ENCODE measurements at regions not wholly inside any gene's neighbourhood (a gene's known extent, or its start where the extent isn't known, plus 50 kb on each side); places are given as distances from the start of the nearest gene placed in this dataset.

DNA sequence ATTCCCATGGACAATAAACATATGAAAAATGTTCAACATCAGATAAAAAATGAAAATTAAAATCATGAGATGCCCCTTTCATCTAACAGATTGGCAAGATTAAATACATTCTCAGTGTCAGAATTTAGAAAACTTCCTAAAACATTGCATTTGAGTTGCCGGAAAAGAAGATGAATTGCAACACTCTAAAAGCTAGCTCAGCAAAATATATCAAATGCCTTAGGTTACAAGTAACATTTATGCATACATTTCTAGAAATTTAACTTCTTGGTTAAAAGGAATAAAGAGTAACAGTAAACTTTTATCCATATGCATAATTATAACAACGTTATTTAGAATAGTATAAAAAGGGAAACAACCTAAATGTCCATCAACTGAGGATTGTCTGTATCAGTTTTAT lies 239.0 kb downstream of the PMP22 start:
- Histone ChIP-seq H3K4me3 (ENCODE audit: low read length) (no peak overlapping the region), H3K9ac (ENCODE audit: low read length) (no peak overlapping the region), H3K79me2 (replicated peaks; ENCODE audit: insufficient read depth, low read length) (no peaks in the 10 kb centered on the region), H3F3A (ENCODE audit: insufficient read depth, low read length, poor library complexity, severe bottlenecking) (no peaks in the 10 kb centered on the region), H3K4me2 (ENCODE audit: low read length) (no peak overlapping the region), H3K36me3 (ENCODE audit: insufficient read depth, low read length) (no peaks in the 10 kb centered on the region), H3K9me2 (ENCODE audit: insufficient read depth, low read length) (no peaks in the 10 kb centered on the region), H2AFZ (ENCODE audit: low read depth, low read length) (no peak overlapping the region), H4K20me1 (ENCODE audit: insufficient read depth) (no peaks in the 10 kb centered on the region), H3K9me3 (ENCODE audit: low read length) (no peaks in the 10 kb centered on the region), H3K27ac (ENCODE audit: low read length) (no peak overlapping the region), H3K27me3 (ENCODE audit: insufficient read depth, low read depth, low read length) (no peaks in the 10 kb centered on the region)
- TF ChIP-seq, protein P1, sequence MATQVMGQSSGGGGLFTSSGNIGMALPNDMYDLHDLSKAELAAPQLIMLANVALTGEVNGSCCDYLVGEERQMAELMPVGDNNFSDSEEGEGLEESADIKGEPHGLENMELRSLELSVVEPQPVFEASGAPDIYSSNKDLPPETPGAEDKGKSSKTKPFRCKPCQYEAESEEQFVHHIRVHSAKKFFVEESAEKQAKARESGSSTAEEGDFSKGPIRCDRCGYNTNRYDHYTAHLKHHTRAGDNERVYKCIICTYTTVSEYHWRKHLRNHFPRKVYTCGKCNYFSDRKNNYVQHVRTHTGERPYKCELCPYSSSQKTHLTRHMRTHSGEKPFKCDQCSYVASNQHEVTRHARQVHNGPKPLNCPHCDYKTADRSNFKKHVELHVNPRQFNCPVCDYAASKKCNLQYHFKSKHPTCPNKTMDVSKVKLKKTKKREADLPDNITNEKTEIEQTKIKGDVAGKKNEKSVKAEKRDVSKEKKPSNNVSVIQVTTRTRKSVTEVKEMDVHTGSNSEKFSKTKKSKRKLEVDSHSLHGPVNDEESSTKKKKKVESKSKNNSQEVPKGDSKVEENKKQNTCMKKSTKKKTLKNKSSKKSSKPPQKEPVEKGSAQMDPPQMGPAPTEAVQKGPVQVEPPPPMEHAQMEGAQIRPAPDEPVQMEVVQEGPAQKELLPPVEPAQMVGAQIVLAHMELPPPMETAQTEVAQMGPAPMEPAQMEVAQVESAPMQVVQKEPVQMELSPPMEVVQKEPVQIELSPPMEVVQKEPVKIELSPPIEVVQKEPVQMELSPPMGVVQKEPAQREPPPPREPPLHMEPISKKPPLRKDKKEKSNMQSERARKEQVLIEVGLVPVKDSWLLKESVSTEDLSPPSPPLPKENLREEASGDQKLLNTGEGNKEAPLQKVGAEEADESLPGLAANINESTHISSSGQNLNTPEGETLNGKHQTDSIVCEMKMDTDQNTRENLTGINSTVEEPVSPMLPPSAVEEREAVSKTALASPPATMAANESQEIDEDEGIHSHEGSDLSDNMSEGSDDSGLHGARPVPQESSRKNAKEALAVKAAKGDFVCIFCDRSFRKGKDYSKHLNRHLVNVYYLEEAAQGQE (IDR thresholded peaks at IDR 0.05; ENCODE audit: borderline replicate concordance): no peak
- TF ChIP-seq POLR2AphosphoS5 (IDR thresholded peaks at IDR 0.05): no peak
- TF ChIP-seq MXI1 (conservative IDR thresholded peaks at IDR 0.05; ENCODE audit: poor library complexity, severe bottlenecking): no peak
- no peak for TF ChIP-seq EP300 (conservative IDR thresholded peaks at IDR 0.05; ENCODE audit: poor library complexity, severe bottlenecking)
- TF ChIP-seq, protein P2, sequence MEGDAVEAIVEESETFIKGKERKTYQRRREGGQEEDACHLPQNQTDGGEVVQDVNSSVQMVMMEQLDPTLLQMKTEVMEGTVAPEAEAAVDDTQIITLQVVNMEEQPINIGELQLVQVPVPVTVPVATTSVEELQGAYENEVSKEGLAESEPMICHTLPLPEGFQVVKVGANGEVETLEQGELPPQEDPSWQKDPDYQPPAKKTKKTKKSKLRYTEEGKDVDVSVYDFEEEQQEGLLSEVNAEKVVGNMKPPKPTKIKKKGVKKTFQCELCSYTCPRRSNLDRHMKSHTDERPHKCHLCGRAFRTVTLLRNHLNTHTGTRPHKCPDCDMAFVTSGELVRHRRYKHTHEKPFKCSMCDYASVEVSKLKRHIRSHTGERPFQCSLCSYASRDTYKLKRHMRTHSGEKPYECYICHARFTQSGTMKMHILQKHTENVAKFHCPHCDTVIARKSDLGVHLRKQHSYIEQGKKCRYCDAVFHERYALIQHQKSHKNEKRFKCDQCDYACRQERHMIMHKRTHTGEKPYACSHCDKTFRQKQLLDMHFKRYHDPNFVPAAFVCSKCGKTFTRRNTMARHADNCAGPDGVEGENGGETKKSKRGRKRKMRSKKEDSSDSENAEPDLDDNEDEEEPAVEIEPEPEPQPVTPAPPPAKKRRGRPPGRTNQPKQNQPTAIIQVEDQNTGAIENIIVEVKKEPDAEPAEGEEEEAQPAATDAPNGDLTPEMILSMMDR (IDR thresholded peaks at IDR 0.05; ENCODE audit: poor library complexity, severe bottlenecking): no peak
- TF ChIP-seq EZH2 (IDR thresholded peaks at IDR 0.05; ENCODE audit: borderline replicate concordance, insufficient read depth, low read length, poor library complexity, severe bottlenecking): no peak
- no peak for TF ChIP-seq RAD21 (conservative IDR thresholded peaks at IDR 0.05)
- TF ChIP-seq TAF1 (IDR thresholded peaks at IDR 0.05; ENCODE audit: low read depth): no peak
- TF ChIP-seq SMC3 (conservative IDR thresholded peaks at IDR 0.05; ENCODE audit: poor library complexity): no peak

DNA sequence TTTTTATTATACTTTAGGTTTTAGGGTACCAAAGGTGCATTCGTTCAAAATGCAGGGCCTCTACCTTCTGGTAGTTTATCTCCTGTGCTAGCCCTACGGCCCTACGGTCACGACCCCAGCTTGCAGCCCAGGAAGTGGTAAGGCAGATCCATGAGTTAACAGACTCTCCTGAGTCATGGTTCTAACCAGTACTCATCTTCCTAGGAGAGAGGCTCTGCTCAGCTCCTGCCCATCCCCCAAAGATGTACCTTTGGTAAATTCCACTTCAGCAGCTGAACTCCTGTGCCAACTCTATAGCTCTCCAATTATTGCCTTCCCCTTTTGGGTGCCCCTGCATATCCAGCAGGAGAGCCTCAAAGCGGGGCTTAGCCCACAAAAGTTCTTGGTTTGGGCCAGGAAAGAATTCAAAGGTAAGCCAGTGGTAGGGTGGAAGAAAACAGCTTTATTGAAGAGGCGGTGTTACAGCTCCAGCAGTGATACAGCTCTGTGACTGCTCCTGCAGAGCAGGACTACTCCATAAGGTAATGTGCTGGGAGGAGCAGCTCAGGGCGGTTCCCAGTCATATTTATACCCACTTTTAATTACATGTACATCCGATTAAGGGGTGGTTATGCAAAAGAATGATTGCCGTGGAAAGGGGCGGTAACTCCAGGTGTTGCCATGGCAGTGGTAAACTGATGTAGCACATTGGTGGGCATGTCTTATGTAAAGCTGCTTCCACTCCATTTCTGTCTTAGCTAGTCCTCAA lies 241.4 kb downstream of the PMP22 start:
- Histone ChIP-seq H3K9me3 (ENCODE audit: low read length) (no peaks in the 10 kb centered on the region), H3K9me2 (ENCODE audit: insufficient read depth, low read length) (no peaks in the 10 kb centered on the region), H3K27ac (ENCODE audit: low read length) (no peak overlapping the region), H3K4me2 (ENCODE audit: low read length) (no peak overlapping the region), H3F3A (ENCODE audit: insufficient read depth, low read length, poor library complexity, severe bottlenecking) (no peaks in the 10 kb centered on the region), H3K36me3 (ENCODE audit: insufficient read depth, low read length) (no peaks in the 10 kb centered on the region), H2AFZ (ENCODE audit: low read depth, low read length) (no peak overlapping the region), H4K20me1 (ENCODE audit: insufficient read depth) (no peaks in the 10 kb centered on the region), H3K4me3 (ENCODE audit: low read length) (no peak overlapping the region), H3K79me2 (replicated peaks; ENCODE audit: insufficient read depth, low read length) (no peaks in the 10 kb centered on the region), H3K27me3 (ENCODE audit: insufficient read depth, low read depth, low read length) (no peaks in the 10 kb centered on the region), H3K9ac (ENCODE audit: low read length) (no peak overlapping the region)
- no peak for TF ChIP-seq POLR2AphosphoS5 (IDR thresholded peaks at IDR 0.05)

Measured in neural cell (in vitro differentiated cells).